BLaER1 (cell line): ENCODE measurements at regions not wholly inside any gene's neighbourhood (a gene's known extent, or its start where the extent isn't known, plus 50 kb on each side); places are given as distances from the start of the nearest gene placed in this dataset.
"Not testable (repeated sequence)": the region's sequence is repeated elsewhere in the genome, so short reads cannot be mapped to it uniquely, and the experiment has no call there.

Experiments used
- H3K27ac ChIP-seq: shearing (Covaris generic); formaldehyde crosslinking; 2 replicates; pipeline ENCODE4 v1.8.1; 2022
- H3K27me3 ChIP-seq: shearing (Covaris generic); formaldehyde crosslinking; 2 replicates; pipeline ENCODE4 v1.8.1; 2022
- H3K36me3 ChIP-seq: shearing (Covaris generic); formaldehyde crosslinking; 2 replicates; pipeline ENCODE4 v1.8.1; 2022
- H3K4me1 ChIP-seq: shearing (Covaris generic); formaldehyde crosslinking; 2 replicates; pipeline ENCODE4 v1.8.1; 2022
- H3K4me2 ChIP-seq: shearing (Covaris generic); formaldehyde crosslinking; 2 replicates; pipeline ENCODE4 v1.8.1; 2022
- H3K4me3 ChIP-seq: shearing (Covaris generic); formaldehyde crosslinking; 2 replicates; pipeline ENCODE4 v1.8.1; 2022
- H3K9ac ChIP-seq: shearing (Covaris generic); formaldehyde crosslinking; 2 replicates; pipeline ENCODE4 v1.8.1; 2022
- H3K9me3 ChIP-seq: shearing (Covaris generic); formaldehyde crosslinking; 2 replicates; pipeline ENCODE4 v1.8.1; 2022
- H4K20me1 ChIP-seq: shearing (Covaris generic); formaldehyde crosslinking; 2 replicates; pipeline ENCODE4 v1.8.1; 2022

GRCh38 chr1:149674921-149675320 lies 91.3 kb downstream of the PPIAL4C start:
- H3K9ac ChIP-seq, H3K36me3 ChIP-seq, H3K27ac ChIP-seq, H3K4me3 ChIP-seq, H3K4me2 ChIP-seq, H3K9me3 ChIP-seq, H4K20me1 ChIP-seq, H3K27me3 ChIP-seq, H3K4me1 ChIP-seq: not testable (repeated sequence)

- H3K9ac ChIP-seq, H3K36me3 ChIP-seq, H3K4me2 ChIP-seq: not testable (repeated sequence)
Measured at GRCh38 chr1:149677359-149677758, 93.7 kb downstream of the PPIAL4C start.

GRCh38 chr1:149686593-149687238 lies 95.8 kb upstream of the FCGR1A start:
- not testable (repeated sequence) for H3K9ac ChIP-seq, H3K4me3 ChIP-seq, H3K27ac ChIP-seq, H3K9me3 ChIP-seq, H3K27me3 ChIP-seq, H3K36me3 ChIP-seq, H3K4me1 ChIP-seq, H3K4me2 ChIP-seq, H4K20me1 ChIP-seq

More at GRCh38 chr1:149677359-149677758, 93.7 kb downstream of the PPIAL4C start:
- H4K20me1 ChIP-seq, H3K9me3 ChIP-seq, H3K27me3 ChIP-seq, H3K4me3 ChIP-seq, H3K4me1 ChIP-seq, H3K27ac ChIP-seq: not testable (repeated sequence)

GRCh38 chr1:149691399-149691798 lies 91.1 kb upstream of the FCGR1A start:
- not testable (repeated sequence) for H3K27ac ChIP-seq, H3K9me3 ChIP-seq, H4K20me1 ChIP-seq, H3K4me1 ChIP-seq, H3K27me3 ChIP-seq, H3K4me2 ChIP-seq, H3K4me3 ChIP-seq, H3K9ac ChIP-seq, H3K36me3 ChIP-seq

- not testable (repeated sequence) for H3K36me3 ChIP-seq, H4K20me1 ChIP-seq, H3K27ac ChIP-seq, H3K27me3 ChIP-seq, H3K4me3 ChIP-seq, H3K9me3 ChIP-seq, H3K4me2 ChIP-seq, H3K4me1 ChIP-seq, H3K9ac ChIP-seq
Measured at GRCh38 chr1:149692804-149693539, 89.5 kb upstream of the FCGR1A start.

GRCh38 chr1:149695066-149695465 lies 87.4 kb upstream of the FCGR1A start:
- H4K20me1 ChIP-seq, H3K27me3 ChIP-seq, H3K9me3 ChIP-seq, H3K27ac ChIP-seq, H3K9ac ChIP-seq, H3K4me3 ChIP-seq, H3K36me3 ChIP-seq, H3K4me1 ChIP-seq: not testable (repeated sequence)
- H3K4me2 ChIP-seq, result peak overlapping the region; percentile 26

GRCh38 chr1:149700220-149700619 lies 82.3 kb upstream of the FCGR1A start:
- H3K4me2 ChIP-seq, H3K9ac ChIP-seq, H3K36me3 ChIP-seq, H3K27ac ChIP-seq, H3K27me3 ChIP-seq, H3K4me3 ChIP-seq, H3K4me1 ChIP-seq, H3K9me3 ChIP-seq, H4K20me1 ChIP-seq: not testable (repeated sequence)

GRCh38 chr1:149700677-149701567 lies 81.6 kb upstream of the FCGR1A start:
- not testable (repeated sequence) for H3K27ac ChIP-seq, H3K9ac ChIP-seq, H3K4me1 ChIP-seq, H3K4me3 ChIP-seq, H3K4me2 ChIP-seq, H3K9me3 ChIP-seq, H3K27me3 ChIP-seq, H4K20me1 ChIP-seq, H3K36me3 ChIP-seq

- not testable (repeated sequence) for H4K20me1 ChIP-seq, H3K9me3 ChIP-seq, H3K9ac ChIP-seq, H3K4me3 ChIP-seq, H3K36me3 ChIP-seq, H3K4me1 ChIP-seq, H3K27me3 ChIP-seq, H3K27ac ChIP-seq
- peak overlapping the region; percentile 36; the same call in 1 of the 2 replicates for H3K4me2 ChIP-seq
Measured at GRCh38 chr1:149708192-149708853, 74.2 kb upstream of the FCGR1A start.

GRCh38 chr1:149711651-149712050 lies 70.8 kb upstream of the FCGR1A start:
- not testable (repeated sequence) for H3K9me3 ChIP-seq, H3K4me2 ChIP-seq

GRCh38 chr1:149712154-149712927 lies 70.2 kb upstream of the FCGR1A start:
- not testable (repeated sequence) for H3K4me3 ChIP-seq, H4K20me1 ChIP-seq, H3K4me1 ChIP-seq, H3K27me3 ChIP-seq, H3K9me3 ChIP-seq, H3K9ac ChIP-seq, H3K36me3 ChIP-seq, H3K27ac ChIP-seq
- H3K4me2 ChIP-seq, result peak overlapping the region; percentile 37

More at GRCh38 chr1:149711651-149712050, 70.8 kb upstream of the FCGR1A start:
- H3K4me3 ChIP-seq, H3K4me1 ChIP-seq, H3K27ac ChIP-seq, H4K20me1 ChIP-seq, H3K36me3 ChIP-seq, H3K27me3 ChIP-seq, H3K9ac ChIP-seq: not testable (repeated sequence)

- not testable (repeated sequence) for H4K20me1 ChIP-seq, H3K4me1 ChIP-seq, H3K9ac ChIP-seq, H3K9me3 ChIP-seq, H3K36me3 ChIP-seq, H3K4me3 ChIP-seq, H3K27ac ChIP-seq, H3K4me2 ChIP-seq, H3K27me3 ChIP-seq
Measured at GRCh38 chr1:149713513-149713912, 69.0 kb upstream of the FCGR1A start.

- H3K27me3 ChIP-seq, H3K4me2 ChIP-seq, H3K9me3 ChIP-seq, H4K20me1 ChIP-seq, H3K27ac ChIP-seq, H3K4me1 ChIP-seq, H3K36me3 ChIP-seq, H3K4me3 ChIP-seq, H3K9ac ChIP-seq: not testable (repeated sequence)
Measured at GRCh38 chr1:149713952-149714351, 68.5 kb upstream of the FCGR1A start.
